EL (cell line): ENCODE measurements at regions not wholly inside any gene's neighbourhood (a gene's known extent, or its start where the extent isn't known, plus 50 kb on each side); places are given as distances from the start of the nearest gene placed in this dataset.
"Not testable (repeated sequence)": the region's sequence is repeated elsewhere in the genome, so short reads cannot be mapped to it uniquely, and the experiment has no call there.

ENCODE experiments used
- DNase-seq: peaks from one replicate; pipeline ENCODE4 v3.0.0-alpha.2; 2016

DNA sequence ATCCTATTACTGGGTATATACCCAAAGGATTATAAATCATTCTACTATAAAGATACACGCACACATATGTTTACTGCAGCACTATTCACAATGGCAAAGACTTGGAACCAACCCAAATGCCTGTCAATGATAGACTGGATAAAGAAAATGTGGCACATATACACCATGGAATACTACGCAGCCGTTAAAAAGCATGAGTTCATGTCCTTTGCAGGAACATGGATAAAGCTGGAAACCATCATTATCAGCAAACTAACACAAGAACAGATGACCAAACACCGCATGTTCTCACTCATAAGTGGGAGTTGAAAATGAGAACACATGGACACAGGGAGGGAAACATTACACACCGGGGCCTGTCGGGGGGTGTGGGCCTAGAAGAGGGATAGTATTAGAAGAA, 307.4 kb upstream of the TBX18 start:
- DNase-seq = not testable (repeated sequence)

DNA sequence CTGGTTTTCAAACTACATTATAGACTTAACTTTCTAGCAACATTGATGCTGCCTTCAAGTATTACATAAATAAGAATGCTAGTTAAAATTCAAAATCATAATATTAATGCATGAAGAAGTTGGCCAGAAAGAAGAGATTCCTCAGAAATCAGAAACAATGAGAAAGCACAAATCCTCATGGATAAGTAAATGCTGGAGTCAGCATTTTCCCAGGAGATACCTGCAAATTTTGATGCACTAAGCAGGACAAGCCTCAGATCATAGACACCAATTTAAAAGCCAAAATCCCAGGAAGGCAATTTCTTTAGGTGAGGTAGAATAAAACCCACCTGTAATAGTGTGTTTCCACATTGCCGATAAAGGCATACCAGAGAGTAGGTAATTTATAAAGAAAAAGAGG, 305.2 kb upstream of the TBX18 start:
- no peak for DNase-seq

DNA sequence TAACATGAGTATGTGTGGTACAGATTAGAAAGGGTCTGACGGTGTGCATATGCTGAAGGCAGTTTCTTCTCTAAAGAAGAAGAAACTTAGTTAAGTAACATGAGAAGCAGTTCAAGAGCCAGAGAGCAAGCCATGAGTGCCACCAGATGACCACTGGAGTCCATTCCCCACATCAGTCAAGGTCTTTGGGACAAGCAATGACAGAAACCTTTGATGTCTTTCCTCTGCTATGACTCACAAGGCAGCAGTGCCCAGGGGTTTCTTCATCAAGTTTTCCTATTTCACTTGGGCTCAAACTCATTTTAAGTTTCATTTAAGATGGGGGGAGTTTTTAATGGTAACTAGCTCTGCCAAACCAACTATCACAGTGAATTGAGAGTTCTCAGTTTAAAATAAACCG, 303.8 kb upstream of the TBX18 start:
- DNase-seq = no peak

DNA sequence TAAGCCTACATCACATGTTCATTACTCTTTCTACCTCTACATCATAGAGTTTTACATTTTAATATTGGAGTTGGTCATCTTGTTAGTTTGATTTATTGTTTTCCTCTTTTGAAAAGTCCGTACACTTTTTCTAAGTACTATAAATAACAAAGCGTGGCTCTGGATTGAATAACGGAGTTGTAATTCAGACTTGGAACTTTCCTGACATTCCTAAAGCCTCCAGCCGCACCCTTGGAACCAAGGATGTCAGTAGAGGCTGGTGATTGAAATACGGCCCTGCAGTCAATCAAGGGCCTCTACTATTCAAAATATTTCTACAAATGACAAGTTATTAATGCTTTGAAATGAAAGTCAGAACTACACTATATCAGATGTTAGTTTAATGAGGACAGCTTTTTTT, 301.9 kb upstream of the TBX18 start:
- DNase-seq = no peak

- no peak for DNase-seq
Measured at GRCh38 chr6:85065831-85066230, 301.4 kb upstream of the TBX18 start.

- DNase-seq = no peak
Measured at GRCh38 chr6:85063611-85064010, 299.2 kb upstream of the TBX18 start.

DNA sequence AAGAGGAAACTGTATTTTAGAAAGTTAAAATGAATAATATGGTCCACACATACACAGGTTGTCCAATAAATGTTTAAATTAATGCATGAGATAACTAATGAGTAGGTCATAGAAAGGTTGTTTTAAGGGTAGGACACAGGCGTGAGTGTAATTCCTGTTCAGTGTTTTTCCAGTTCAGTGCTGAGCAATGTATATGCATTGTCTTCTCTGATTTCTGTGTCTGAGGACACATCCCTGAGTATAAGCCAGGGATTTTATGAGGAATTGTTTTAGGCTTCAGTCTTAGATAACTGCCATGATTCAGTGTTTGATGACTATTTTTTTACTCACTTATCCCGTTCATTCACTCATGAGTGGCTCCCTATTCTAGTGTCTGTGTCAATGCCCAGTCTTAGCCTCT, 298.5 kb upstream of the TBX18 start:
- no peak for DNase-seq

DNA sequence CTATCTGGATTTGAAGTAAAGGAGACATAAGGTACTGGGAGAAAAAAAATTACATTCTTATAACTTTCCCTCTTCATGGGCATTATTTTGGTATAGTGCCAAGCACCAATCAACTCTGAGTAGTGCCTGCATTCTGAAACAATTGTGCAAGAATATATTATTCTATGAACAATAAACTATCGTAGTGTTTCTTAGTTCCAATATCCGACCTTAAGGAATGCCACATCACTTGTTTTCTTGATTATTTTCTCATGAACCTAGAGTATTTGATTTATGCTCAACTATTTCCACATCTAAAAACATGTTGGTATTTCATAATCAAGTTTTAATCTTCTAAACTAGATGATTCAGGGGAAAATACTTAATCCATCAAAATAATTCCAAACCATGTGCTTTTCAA, 294.4 kb upstream of the TBX18 start:
- DNase-seq = no peak

GRCh38 chr6:85050149-85050548, 285.8 kb upstream of the TBX18 start:
- no peak for DNase-seq

GRCh38 chr6:85049282-85049681, 284.9 kb upstream of the TBX18 start:
- DNase-seq = no peak

GRCh38 chr6:85047818-85048217, 283.4 kb upstream of the TBX18 start:
- DNase-seq = no peak

- not testable (repeated sequence) for DNase-seq
Measured at GRCh38 chr6:85045767-85046166, 281.4 kb upstream of the TBX18 start.

- DNase-seq = no peak
Measured at GRCh38 chr6:85044361-85044760, 280.0 kb upstream of the TBX18 start.

DNA sequence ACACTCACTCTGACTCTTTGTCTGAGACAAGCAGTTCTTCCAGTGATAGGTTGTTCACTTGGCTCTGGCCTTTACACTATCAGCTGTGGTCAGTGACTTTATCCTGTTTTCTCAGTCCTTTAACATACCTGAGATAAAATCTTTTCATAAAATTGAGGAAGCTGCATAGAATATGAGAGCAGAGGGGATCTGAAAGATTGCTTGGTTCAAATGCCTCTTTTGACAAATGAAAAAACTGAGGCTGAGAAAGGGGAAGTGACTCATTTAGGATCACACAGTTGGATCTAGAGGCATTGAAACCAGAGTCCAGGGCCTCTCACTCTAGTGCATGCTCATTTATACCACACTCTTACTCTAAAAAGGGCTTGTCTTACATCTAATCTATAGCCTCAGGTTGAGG, 277.0 kb upstream of the TBX18 start:
- no peak for DNase-seq

DNA sequence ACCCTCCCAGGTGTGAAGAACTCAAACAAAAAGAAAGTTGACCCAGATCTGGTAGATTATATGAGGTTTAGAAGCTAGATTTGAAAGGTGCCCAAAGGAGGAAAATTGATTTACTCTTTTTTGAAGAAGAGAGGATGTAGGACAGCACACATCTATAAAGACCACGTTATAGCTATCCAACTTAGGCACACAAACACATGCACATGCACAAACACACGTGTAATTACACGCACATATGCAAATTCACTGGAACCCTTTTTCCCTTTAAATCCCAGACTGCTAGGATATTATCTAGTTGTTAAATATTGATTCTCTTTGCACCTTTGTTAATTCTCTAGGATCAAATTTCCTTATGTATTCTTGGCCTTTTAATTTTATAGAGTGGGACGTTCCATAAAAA, 272.8 kb upstream of the TBX18 start:
- DNase-seq = no peak

DNA sequence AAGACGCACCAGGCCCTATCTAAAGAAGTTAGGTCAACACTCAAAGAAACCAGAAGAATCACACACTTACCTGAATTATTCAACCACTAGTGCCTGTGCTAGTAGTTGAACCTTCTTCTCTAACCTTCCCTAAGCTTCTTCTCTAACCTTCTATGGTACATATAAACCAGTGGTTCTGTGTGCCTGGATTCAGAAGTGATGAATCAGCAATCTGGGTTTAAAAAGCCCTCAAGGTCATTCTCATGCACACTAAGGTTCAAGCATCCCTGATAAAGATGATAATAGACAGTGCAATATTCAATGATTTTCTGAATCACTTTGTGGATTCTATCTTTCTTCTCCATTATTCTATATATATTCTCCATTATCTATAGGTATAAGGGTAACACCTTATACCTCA, 271.4 kb upstream of the TBX18 start:
- no peak for DNase-seq

- no peak for DNase-seq
Measured at GRCh38 chr6:85033547-85033946, 269.1 kb upstream of the TBX18 start.

- no peak for DNase-seq
Measured at GRCh38 chr6:85026021-85026420, 261.6 kb upstream of the TBX18 start.

GRCh38 chr6:85023721-85024120, 259.3 kb upstream of the TBX18 start:
- DNase-seq = no peak

- no peak for DNase-seq
Measured at GRCh38 chr6:85017352-85017751, 253.0 kb upstream of the TBX18 start.

DNA sequence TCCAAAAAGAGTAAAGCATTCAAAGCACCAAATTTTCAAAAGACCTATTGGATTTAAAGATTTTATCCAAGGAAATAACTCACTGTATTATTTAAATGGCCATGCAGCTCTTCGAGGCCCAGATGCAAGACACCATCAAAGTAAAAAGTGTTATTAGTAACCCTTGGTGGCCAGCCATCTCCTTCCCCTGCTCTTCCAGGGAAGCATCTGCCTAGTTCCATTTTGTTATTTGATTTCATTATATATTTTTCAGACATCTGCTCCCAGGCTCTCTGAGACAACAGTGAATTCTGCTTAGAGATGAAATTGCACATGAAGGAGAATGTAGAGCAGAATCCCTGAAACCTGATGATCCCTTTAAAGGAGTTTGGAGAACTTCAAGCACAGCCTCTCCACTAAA, 252.3 kb upstream of the TBX18 start:
- no peak for DNase-seq

- DNase-seq = peak; percentile 45
Measured at GRCh38 chr6:85015396-85015990, 251.1 kb upstream of the TBX18 start.

DNA sequence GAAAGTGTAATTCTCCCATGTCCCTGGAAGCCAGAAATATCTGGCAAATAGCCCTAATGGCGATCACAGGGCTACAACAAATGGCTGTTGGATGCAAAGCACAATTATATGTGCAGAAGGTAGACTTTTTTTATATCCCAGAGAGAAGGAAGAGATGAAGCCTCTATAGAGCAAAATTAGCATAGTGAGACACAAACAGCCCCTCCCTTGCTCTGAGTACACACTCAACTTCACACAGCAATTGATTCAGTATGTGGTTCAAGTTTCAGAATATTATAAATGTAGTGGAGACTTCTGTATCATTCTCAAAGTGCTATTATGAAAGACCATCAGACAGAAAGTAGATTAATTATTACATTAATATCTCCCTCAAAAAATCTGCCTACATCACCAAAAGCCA, 246.5 kb upstream of the TBX18 start:
- DNase-seq = no peak

DNA sequence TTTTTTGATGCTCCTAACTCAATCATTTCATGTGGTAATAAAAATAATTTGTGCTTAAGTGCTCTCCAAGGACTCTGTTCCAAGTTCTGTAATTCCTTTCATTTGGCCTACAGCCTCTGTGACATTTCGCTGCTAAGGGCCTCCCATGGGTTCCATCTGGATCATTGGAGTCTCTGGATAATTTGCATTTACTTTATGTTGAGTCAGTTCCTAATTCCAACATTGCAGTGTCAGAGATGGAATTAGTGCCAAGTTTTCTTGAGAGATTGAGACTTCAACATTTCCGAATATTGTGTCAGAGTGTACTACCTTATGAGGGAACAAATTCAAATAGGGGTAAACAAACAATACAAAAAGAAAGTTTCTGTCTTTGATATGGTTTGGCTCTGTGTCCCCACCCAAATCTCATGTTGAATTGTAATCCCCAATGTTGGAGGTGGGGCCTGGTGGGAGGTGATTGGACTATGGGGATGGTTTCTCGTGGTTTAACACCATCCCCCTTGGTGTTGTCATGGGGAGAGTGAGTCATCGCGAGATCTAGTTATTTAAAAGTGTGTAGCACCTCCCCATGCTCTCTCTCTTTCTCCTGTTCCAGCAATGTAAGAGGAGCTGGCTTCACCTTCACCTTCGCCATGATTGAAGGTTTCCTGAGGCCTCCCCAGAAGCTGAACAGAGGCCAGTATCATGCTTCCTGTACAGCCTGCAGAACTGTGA, 244.1 kb upstream of the TBX18 start:
- DNase-seq = peak; percentile 19

DNA sequence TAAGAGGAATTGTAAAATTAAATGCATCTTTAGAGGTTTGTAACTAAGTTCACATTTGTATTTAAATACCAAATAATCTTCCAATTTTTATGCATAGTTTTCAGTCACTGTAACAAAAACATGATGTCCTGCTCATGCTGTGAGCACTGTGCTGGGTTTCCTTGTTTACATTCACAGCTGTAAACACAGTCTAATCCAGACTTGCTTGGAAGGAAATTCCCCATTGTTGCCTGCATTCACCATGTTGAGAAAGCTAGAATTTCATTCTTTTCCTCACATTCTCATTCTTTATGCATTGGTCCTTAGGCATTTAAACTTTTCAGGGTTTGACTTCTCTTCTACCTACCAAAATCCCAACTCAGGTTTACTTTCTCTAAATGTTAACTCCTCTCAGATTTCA, 242.0 kb upstream of the TBX18 start:
- DNase-seq = no peak
